HEK293 (cell line): ENCODE measurements at regions not wholly inside any gene's neighbourhood (a gene's known extent, or its start where the extent isn't known, plus 50 kb on each side); places are given as distances from the start of the nearest gene placed in this dataset.

Experiments
- CTCF ChIP-seq: fragments of 450-650 bp; formaldehyde crosslinking; IDR thresholded peaks from 2 replicates; pipeline ENCODE4 v1.5.1; 2016; ENCODE audit warnings: missing biosample characterization, missing genetic modification characterization
- KLF16 ChIP-seq: fragments of 450-650 bp; formaldehyde crosslinking; IDR thresholded peaks from 2 replicates; pipeline ENCODE4 v1.5.1; 2017; ENCODE audit warnings: missing biosample characterization, missing genetic modification characterization
- REST ChIP-seq: fragments of 450-650 bp; formaldehyde crosslinking; IDR thresholded peaks from 2 replicates; pipeline ENCODE4 v1.5.1; 2016; ENCODE audit warnings: missing biosample characterization, missing genetic modification characterization
- YY1 ChIP-seq: fragments of 450-650 bp; formaldehyde crosslinking; IDR thresholded peaks from 2 replicates; pipeline ENCODE4 v1.5.1; 2018; ENCODE audit warnings: missing biosample characterization, missing genetic modification characterization
- ZBTB49 ChIP-seq: fragments of 450-650 bp; formaldehyde crosslinking; IDR thresholded peaks from 2 replicates; pipeline ENCODE4 v1.5.1; 2016; ENCODE audit warnings: missing biosample characterization, missing genetic modification characterization, low read depth
- ZNF138 ChIP-seq: fragments of 450-650 bp; formaldehyde crosslinking; IDR thresholded peaks from 2 replicates; pipeline ENCODE4 v1.5.1; 2016; ENCODE audit warnings: missing biosample characterization, missing genetic modification characterization, borderline replicate concordance
- ZNF350 ChIP-seq: fragments of 450-650 bp; formaldehyde crosslinking; IDR thresholded peaks from 2 replicates; pipeline ENCODE4 v1.5.0; 2017; ENCODE audit warnings: missing biosample characterization, mild to moderate bottlenecking, missing genetic modification characterization

DNA sequence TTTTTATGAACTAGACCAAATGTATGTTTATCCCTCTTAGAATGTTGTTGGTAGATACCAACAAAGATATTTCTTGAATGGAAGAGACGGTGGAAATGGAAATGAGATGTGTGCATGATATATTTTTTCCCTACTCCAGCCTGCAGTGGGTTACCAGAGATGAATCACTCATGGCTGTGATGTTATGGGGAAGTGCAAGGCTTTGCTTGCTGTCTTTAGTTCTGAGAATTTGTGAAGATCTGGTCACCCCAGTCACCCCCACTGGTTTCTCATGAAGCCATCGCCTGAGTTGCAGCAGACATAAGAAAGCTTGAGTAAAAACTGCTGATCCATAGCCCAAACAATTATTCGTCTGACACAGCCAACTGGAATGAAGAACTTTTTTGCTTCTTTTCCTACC lies 78.1 kb upstream of the EOMES start:
- no peak for TF ChIP-seq ZNF350
- no peak for TF ChIP-seq ZBTB49 (tag by site-specific recombination)
- no peak for TF ChIP-seq CTCF (tag by site-specific recombination)
- no peak for TF ChIP-seq REST (tag by site-specific recombination)
- TF ChIP-seq YY1 (tag by site-specific recombination): no peak
- TF ChIP-seq ZNF138 (tag by site-specific recombination): no peak
- no peak for TF ChIP-seq KLF16 (tag by site-specific recombination)
